Sigmoid colon (tissue), 6 donors: ENCODE measurements at regions not wholly inside any gene's neighbourhood (a gene's known extent, or its start where the extent isn't known, plus 50 kb on each side); places are given as distances from the start of the nearest gene placed in this dataset.
"Not testable (repeated sequence)": the region's sequence is repeated elsewhere in the genome, so short reads cannot be mapped to it uniquely, and the experiment has no call there.

Source experiments
- DNase-seq: peaks from one replicate; pipeline ENCODE4 v3.0.0-alpha.2; 2019
- H3K27ac ChIP-seq, 4 donors: fragments of 200-600 bp; sonication (generic); one replicate each; pipeline ENCODE4 v1.5.1; 2016 to 2019; ENCODE audit warnings: mild to moderate bottlenecking in 1 of 4
- H3K27me3 ChIP-seq, 3 donors: fragments of 200-600 bp; sonication (generic); one replicate each; pipeline ENCODE4 v1.5.1; 2019; ENCODE audit warnings: mild to moderate bottlenecking in 1 of 3
- H3K36me3 ChIP-seq, 4 donors: fragments of 200-600 bp; sonication (generic); one replicate each; pipeline ENCODE4 v1.5.1; 2016 to 2019
- H3K4me1 ChIP-seq, 4 donors: fragments of 200-600 bp; sonication (generic); one replicate each; pipeline ENCODE4 v1.5.1; 2017 to 2019
- H3K4me3 ChIP-seq, 4 donors: fragments of 200-600 bp; sonication (generic); one replicate each; pipeline ENCODE4 v1.5.1; 2017 to 2019; ENCODE audit warnings: mild to moderate bottlenecking in 2 of 4, moderate library complexity in 1 of 4
- H3K9me3 ChIP-seq, 4 donors: fragments of 200-600 bp in 3 of 4; sonication (generic) in 3 of 4; one replicate each; pipeline versions ENCODE4 v1.5.1 to v1.6.1; 2013 to 2019
- EP300 ChIP-seq, 4 donors: sonication (generic); formaldehyde crosslinking; IDR thresholded peaks; one replicate each; pipeline ENCODE4 v1.6.1; 2017; ENCODE audit warnings: antibody characterized with exemption in 4 of 4
- POLR2AphosphoS5 ChIP-seq, 4 donors: sonication (generic); formaldehyde crosslinking; IDR thresholded peaks; one replicate each; pipeline ENCODE4 v1.6.1; 2017; ENCODE audit warnings: antibody characterized with exemption in 4 of 4
- WGBS, 2 donors: extraction: QIAGEN DNeasy Blood & Tissue Kit; methylation state at CpG; one replicate each; pipeline ENCODE4 v1.1.7; 2013; 5-methylcytosine and 5-hydroxymethylcytosine counted together
- intact Hi-C: fragments of 100-400 bp; cut with DNase I; formaldehyde crosslinking; loops from one replicate; pipeline ENCODE4 v1.15.1; 2023
- donor health status: healthy with polysubstance abuse.
- donor health status: healthy.

GRCh38 chr16:21361612-21362227, 83.6 kb upstream of the CRYM start:
- H3K9me3 ChIP-seq, H3K4me3 ChIP-seq, intact Hi-C loops, H3K27me3 ChIP-seq, H3K36me3 ChIP-seq: not testable (repeated sequence)
- DNase-seq = peak; percentile 81
- WGBS, 2 donors = 79 to 93% methylated on average over 9 of the region's 9 CpGs
- H3K27ac ChIP-seq = peak overlapping the region in 3 of 4 donors; percentile 52 to 68 (median 59)
- peak in 3 of 4 donors; percentile 45 to 88 (median 83) for TF ChIP-seq POLR2AphosphoS5 (IDR thresholded peaks at IDR 0.05)
- TF ChIP-seq EP300 (IDR thresholded peaks at IDR 0.05) = peak in 1 of 4 donors; percentile 50
- peaks cover 0 to 15% (median 0%) of the 10 kb centered on the region in 4 donors for H3K4me1 ChIP-seq

GRCh38 chr16:21361045-21361444, 83.0 kb upstream of the CRYM start:
- H3K9me3 ChIP-seq, H3K27me3 ChIP-seq, H3K4me3 ChIP-seq, H3K36me3 ChIP-seq, DNase-seq, intact Hi-C loops: not testable (repeated sequence)
- H3K4me1 ChIP-seq = peaks cover 0 to 15% (median 0%) of the 10 kb centered on the region in 4 donors
- peak overlapping the region in 3 of 4 donors; percentile 31 to 68 (median 52) for H3K27ac ChIP-seq
- 59 to 79% methylated on average over 3 of the region's 3 CpGs for WGBS, 2 donors

GRCh38 chr16:21359513-21359912, 81.4 kb upstream of the CRYM start:
- intact Hi-C loops, H3K27me3 ChIP-seq, H3K36me3 ChIP-seq, H3K4me3 ChIP-seq, DNase-seq, H3K9me3 ChIP-seq, H3K27ac ChIP-seq: not testable (repeated sequence)
- H3K4me1 ChIP-seq = peaks cover 0 to 15% (median 0%) of the 10 kb centered on the region in 4 donors
- 76 to 91% methylated on average over 12 of the region's 12 CpGs for WGBS, 2 donors

- H3K36me3 ChIP-seq, H3K9me3 ChIP-seq, intact Hi-C loops, H3K27ac ChIP-seq, DNase-seq, H3K27me3 ChIP-seq, H3K4me3 ChIP-seq: not testable (repeated sequence)
- peaks cover 0 to 15% (median 0%) of the 10 kb centered on the region in 4 donors for H3K4me1 ChIP-seq
- 64 to 90% methylated on average over 18 of the region's 18 CpGs for WGBS, 2 donors
Measured at GRCh38 chr16:21358261-21358795, 80.2 kb upstream of the CRYM start.

- intact Hi-C loops, H3K4me3 ChIP-seq, H3K27me3 ChIP-seq, H3K4me1 ChIP-seq, DNase-seq, H3K36me3 ChIP-seq, H3K9me3 ChIP-seq, H3K27ac ChIP-seq: not testable (repeated sequence)
- WGBS, 2 donors = 58 to 89% methylated on average over 10 of the region's 10 CpGs
Measured at GRCh38 chr16:21356308-21356707, 78.2 kb upstream of the CRYM start.

- H3K4me1 ChIP-seq, H3K27me3 ChIP-seq, intact Hi-C loops, DNase-seq, H3K4me3 ChIP-seq, H3K9me3 ChIP-seq, H3K27ac ChIP-seq, H3K36me3 ChIP-seq: not testable (repeated sequence)
- WGBS, 2 donors = 91 to 99% methylated on average over 4 of the region's 5 CpGs
Measured at GRCh38 chr16:21351433-21351832, 73.3 kb upstream of the CRYM start.

DNA sequence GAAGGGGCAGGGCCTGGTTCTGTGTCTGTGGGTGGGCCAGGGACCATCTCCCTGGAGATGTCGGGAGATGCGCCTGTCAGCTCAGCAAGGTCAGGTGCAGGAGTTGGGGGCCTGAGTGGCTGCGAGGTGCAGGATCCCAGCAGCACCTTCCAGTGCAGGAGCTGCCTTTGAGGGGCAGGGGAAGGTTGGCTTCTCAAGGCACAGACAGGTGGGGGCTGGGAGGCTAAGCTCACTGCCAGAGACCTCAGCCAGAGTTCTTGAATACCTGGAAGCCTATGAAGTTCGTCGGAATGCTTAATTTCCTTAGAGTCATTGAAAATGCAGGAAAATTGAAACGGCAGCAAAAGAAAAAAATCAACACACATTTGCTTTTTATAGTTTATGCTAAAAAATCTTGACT, 72.8 kb upstream of the CRYM start:
- intact Hi-C loops, H3K9me3 ChIP-seq, H3K4me1 ChIP-seq, H3K27me3 ChIP-seq, H3K36me3 ChIP-seq, H3K4me3 ChIP-seq, DNase-seq, H3K27ac ChIP-seq: not testable (repeated sequence)
- 91 to 93% methylated on average over 6 of the region's 6 CpGs for WGBS, 2 donors

DNA sequence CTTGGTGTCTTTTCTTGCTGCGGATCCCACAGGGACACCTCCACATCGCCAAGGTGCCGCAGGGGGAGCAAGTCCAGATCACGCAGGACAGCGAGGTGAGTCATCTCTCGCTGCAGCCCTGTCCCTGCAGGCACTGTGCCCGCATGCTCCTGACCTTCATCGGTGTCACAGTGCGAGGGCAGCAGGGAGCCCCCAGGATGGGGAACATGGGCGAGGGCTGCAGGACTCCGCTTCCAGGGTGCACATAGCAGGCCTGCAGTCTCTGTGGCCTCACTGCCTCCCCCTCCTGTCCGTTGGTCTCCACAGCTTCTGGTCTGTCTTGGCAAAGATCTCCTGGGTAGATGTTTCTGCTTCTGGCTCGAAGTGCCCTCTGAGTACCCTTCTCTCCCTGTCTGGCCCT, 71.2 kb upstream of the CRYM start:
- H3K36me3 ChIP-seq, H3K9me3 ChIP-seq, H3K27me3 ChIP-seq, intact Hi-C loops, DNase-seq, H3K27ac ChIP-seq, H3K4me3 ChIP-seq, H3K4me1 ChIP-seq: not testable (repeated sequence)
- WGBS, 2 donors = 91 to 92% methylated on average over 13 of the region's 13 CpGs

DNA sequence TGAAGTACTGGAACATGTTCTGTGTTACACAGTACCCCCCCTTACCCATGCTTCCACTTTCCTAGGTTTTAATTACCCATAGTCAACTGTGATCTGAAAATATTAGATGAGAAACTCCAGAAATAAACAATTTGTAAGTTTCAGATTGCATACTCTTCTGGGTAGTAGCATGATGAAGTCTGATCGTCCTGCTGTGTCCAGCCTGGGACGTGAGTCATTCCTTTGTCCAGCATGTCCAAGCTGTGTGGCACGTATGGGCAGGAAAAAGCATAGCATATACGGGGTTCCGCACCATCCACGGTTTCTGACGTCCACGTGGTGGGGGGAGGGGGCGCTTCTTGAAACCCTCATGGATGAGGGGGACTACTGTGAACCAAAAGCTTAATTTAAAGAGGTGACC, 70.7 kb upstream of the CRYM start:
- H3K9me3 ChIP-seq, H3K4me1 ChIP-seq, H3K4me3 ChIP-seq, intact Hi-C loops, H3K27ac ChIP-seq, H3K27me3 ChIP-seq, DNase-seq, H3K36me3 ChIP-seq: not testable (repeated sequence)
- WGBS, 2 donors = 84 to 85% methylated on average over 9 of the region's 9 CpGs

- intact Hi-C loops, H3K36me3 ChIP-seq: not testable (repeated sequence)
- 91 to 93% methylated on average over 8 to 11 of the region's 11 CpGs for WGBS, 2 donors
Measured at GRCh38 chr16:21347538-21347937, 69.4 kb upstream of the CRYM start.

GRCh38 chr16:21346756-21347491, 68.8 kb upstream of the CRYM start:
- DNase-seq, H3K9me3 ChIP-seq, H3K27me3 ChIP-seq, intact Hi-C loops, H3K4me1 ChIP-seq, H3K36me3 ChIP-seq, H3K4me3 ChIP-seq, H3K27ac ChIP-seq: not testable (repeated sequence)
- 94% methylated on average over 24 of the region's 25 CpGs for WGBS, 2 donors

More at GRCh38 chr16:21347538-21347937, 69.4 kb upstream of the CRYM start:
- H3K27me3 ChIP-seq, H3K4me1 ChIP-seq, H3K27ac ChIP-seq, DNase-seq, H3K9me3 ChIP-seq, H3K4me3 ChIP-seq: not testable (repeated sequence)
